IPS-15b (cell line): ENCODE measurements at regions not wholly inside any gene's neighbourhood (a gene's known extent, or its start where the extent isn't known, plus 50 kb on each side); places are given as distances from the start of the nearest gene placed in this dataset.

Experiments
- H3K27me3 ChIP-seq: one replicate; pipeline ENCODE4 v1.6.1; 2013; ENCODE audit warnings: low read length; ENCODE audit not compliant: control insufficient read depth, insufficient read depth
- H3K36me3 ChIP-seq: one replicate; pipeline ENCODE4 v1.6.1; 2013; ENCODE audit warnings: low read length; ENCODE audit not compliant: control insufficient read depth, insufficient read depth
- H3K4me1 ChIP-seq: one replicate; pipeline ENCODE4 v1.6.1; 2013; ENCODE audit warnings: mild to moderate bottlenecking, low read length; ENCODE audit not compliant: control insufficient read depth, insufficient read depth
- H3K4me3 ChIP-seq: one replicate; pipeline ENCODE4 v1.5.1; 2013; ENCODE audit warnings: low read depth, low read length
- H3K9ac ChIP-seq: one replicate; pipeline ENCODE4 v1.6.1; 2013; ENCODE audit warnings: low read depth, mild to moderate bottlenecking, low read length
- H3K9me3 ChIP-seq: one replicate; pipeline ENCODE4 v1.6.1; 2013; ENCODE audit warnings: mild to moderate bottlenecking, low read length; ENCODE audit not compliant: control insufficient read depth, insufficient read depth

- no peak overlapping the region for H3K9ac ChIP-seq
- H3K36me3 ChIP-seq: no peaks in the 10 kb centered on the region
- H3K4me1 ChIP-seq: peaks cover 5% of the 10 kb centered on the region
- H3K27me3 ChIP-seq: no peaks in the 10 kb centered on the region
- H3K4me3 ChIP-seq: no peak overlapping the region
- no peaks in the 10 kb centered on the region for H3K9me3 ChIP-seq
Measured at GRCh38 chr21:35297665-35298064, 248.6 kb upstream of the RUNX1 start.

- Histone ChIP-seq H3K4me3 (no peak overlapping the region), H3K27me3 (no peaks in the 10 kb centered on the region), H3K4me1 (peaks cover 5% of the 10 kb centered on the region), H3K9me3 (no peaks in the 10 kb centered on the region), H3K36me3 (no peaks in the 10 kb centered on the region), H3K9ac (no peak overlapping the region)
Measured at GRCh38 chr21:35294231-35294898, 245.3 kb upstream of the RUNX1 start.

GRCh38 chr21:35291973-35292627, 243.0 kb upstream of the RUNX1 start:
- Histone ChIP-seq H3K9me3 (no peaks in the 10 kb centered on the region), H3K36me3 (no peaks in the 10 kb centered on the region), H3K4me3 (no peak overlapping the region), H3K9ac (no peak overlapping the region), H3K4me1 (peaks cover 5% of the 10 kb centered on the region), H3K27me3 (no peaks in the 10 kb centered on the region)

GRCh38 chr21:35291034-35291433, 241.9 kb upstream of the RUNX1 start:
- H3K9me3 ChIP-seq: no peaks in the 10 kb centered on the region
- H3K4me3 ChIP-seq: no peak overlapping the region
- H3K36me3 ChIP-seq: no peaks in the 10 kb centered on the region
- no peak overlapping the region for H3K9ac ChIP-seq
- H3K27me3 ChIP-seq: no peaks in the 10 kb centered on the region
- H3K4me1 ChIP-seq: peaks cover 5% of the 10 kb centered on the region

GRCh38 chr21:35288238-35288637, 239.1 kb upstream of the RUNX1 start:
- H3K9ac ChIP-seq: no peak overlapping the region
- H3K4me1 ChIP-seq: no peaks in the 10 kb centered on the region
- no peaks in the 10 kb centered on the region for H3K9me3 ChIP-seq
- no peaks in the 10 kb centered on the region for H3K36me3 ChIP-seq
- no peaks in the 10 kb centered on the region for H3K27me3 ChIP-seq
- no peak overlapping the region for H3K4me3 ChIP-seq

GRCh38 chr21:35284199-35284598, 235.1 kb upstream of the RUNX1 start:
- Histone ChIP-seq H3K9ac (no peak overlapping the region), H3K27me3 (no peaks in the 10 kb centered on the region), H3K9me3 (no peaks in the 10 kb centered on the region), H3K36me3 (no peaks in the 10 kb centered on the region), H3K4me3 (no peak overlapping the region), H3K4me1 (no peaks in the 10 kb centered on the region)

GRCh38 chr21:35282944-35283343, 233.8 kb upstream of the RUNX1 start:
- Histone ChIP-seq H3K9ac (no peak overlapping the region), H3K4me3 (no peak overlapping the region), H3K27me3 (no peaks in the 10 kb centered on the region), H3K4me1 (no peaks in the 10 kb centered on the region), H3K36me3 (no peaks in the 10 kb centered on the region), H3K9me3 (no peaks in the 10 kb centered on the region)

GRCh38 chr21:35281956-35282355, 232.9 kb upstream of the RUNX1 start:
- H3K9ac ChIP-seq: no peak overlapping the region
- H3K36me3 ChIP-seq: no peaks in the 10 kb centered on the region
- no peak overlapping the region for H3K4me3 ChIP-seq
- no peaks in the 10 kb centered on the region for H3K9me3 ChIP-seq
- H3K4me1 ChIP-seq: no peaks in the 10 kb centered on the region
- H3K27me3 ChIP-seq: no peaks in the 10 kb centered on the region

- H3K36me3 ChIP-seq: no peaks in the 10 kb centered on the region
- no peak overlapping the region for H3K4me3 ChIP-seq
- H3K9me3 ChIP-seq: no peaks in the 10 kb centered on the region
- no peak overlapping the region for H3K9ac ChIP-seq
- H3K27me3 ChIP-seq: no peaks in the 10 kb centered on the region
- H3K4me1 ChIP-seq: no peaks in the 10 kb centered on the region
Measured at GRCh38 chr21:35280231-35280630, 231.1 kb upstream of the RUNX1 start.

- Histone ChIP-seq H3K9me3 (no peaks in the 10 kb centered on the region), H3K9ac (no peak overlapping the region), H3K4me1 (peaks cover 2% of the 10 kb centered on the region), H3K4me3 (no peak overlapping the region), H3K36me3 (no peaks in the 10 kb centered on the region), H3K27me3 (no peaks in the 10 kb centered on the region)
Measured at GRCh38 chr21:35275776-35276175, 226.7 kb upstream of the RUNX1 start.

GRCh38 chr21:35274923-35275322, 225.8 kb upstream of the RUNX1 start:
- no peak overlapping the region for H3K4me3 ChIP-seq

GRCh38 chr21:35274090-35274489, 225.0 kb upstream of the RUNX1 start:
- Histone ChIP-seq H3K4me1 (peaks cover 2% of the 10 kb centered on the region), H3K27me3 (no peaks in the 10 kb centered on the region), H3K4me3 (no peak overlapping the region), H3K9me3 (no peaks in the 10 kb centered on the region), H3K9ac (no peak overlapping the region), H3K36me3 (no peaks in the 10 kb centered on the region)

More at GRCh38 chr21:35274923-35275322, 225.8 kb upstream of the RUNX1 start:
- H3K9ac ChIP-seq: no peak overlapping the region
- H3K36me3 ChIP-seq: no peaks in the 10 kb centered on the region
- no peaks in the 10 kb centered on the region for H3K9me3 ChIP-seq
- no peaks in the 10 kb centered on the region for H3K27me3 ChIP-seq
- peaks cover 2% of the 10 kb centered on the region for H3K4me1 ChIP-seq
